Body of pancreas (tissue), 4 donors: ENCODE measurements at regions not wholly inside any gene's neighbourhood (a gene's known extent, or its start where the extent isn't known, plus 50 kb on each side); places are given as distances from the start of the nearest gene placed in this dataset.
"Not testable (repeated sequence)": the region's sequence is repeated elsewhere in the genome, so short reads cannot be mapped to it uniquely, and the experiment has no call there.

ENCODE experiments used
- ATAC-seq: fragments of 150-250 bp; one replicate; pipeline ENCODE4 v1.9.1; 2016
- DNase-seq, 4 donors: peaks; one replicate each; pipeline ENCODE4 v3.0.0-alpha.2; 2019
- H3K27ac ChIP-seq, 4 donors: fragments of 200-600 bp; sonication (generic); 1 replicate in 3 of 4; 2 replicates in 1 of 4; pipeline versions ENCODE4 v1.5.1 to v1.6.1; 2016 to 2019; ENCODE audit warnings: mild to moderate bottlenecking in 1 of 4, mixed read lengths in 1 of 4, moderate library complexity in 1 of 4
- H3K27me3 ChIP-seq, 2 donors: fragments of 200-600 bp; sonication (generic); one replicate each; pipeline ENCODE4 v1.6.0; 2016; ENCODE audit warnings: mild to moderate bottlenecking in 1 of 2
- H3K36me3 ChIP-seq, 2 donors: fragments of 200-600 bp; sonication (generic); replicated peaks in 1 of 2; 2 replicates each; pipeline ENCODE4 v1.5.1; 2016; ENCODE audit warnings: low read depth in 2 of 2; ENCODE audit not compliant: insufficient read depth in 1 of 2
- H3K4me1 ChIP-seq: fragments of 200-600 bp; sonication (generic); one replicate; pipeline ENCODE4 v1.6.0; 2016
- H3K4me3 ChIP-seq, 2 donors: fragments of 200-600 bp; sonication (generic); 1 replicate in 1 of 2; 2 replicates in 1 of 2; pipeline ENCODE4 v1.5.1; 2016 to 2019
- H3K9me3 ChIP-seq, 3 donors: fragments of 200-600 bp; sonication (generic); 1 replicate in 2 of 3; 2 replicates in 1 of 3; pipeline ENCODE4 v1.5.1; 2016
- CTCF ChIP-seq, 7 experiments: fragments of 450-650 bp in 4 of 7; fragments of 200-600 bp in 3 of 7; sonication (generic) in 3 of 7; IDR thresholded peaks; one replicate each; pipeline ENCODE4 v1.5.1; 2016 to 2019; ENCODE audit warnings: antibody characterized with exemption in 7 of 7
- POLR2A ChIP-seq, 3 donors: fragments of 450-650 bp; IDR thresholded peaks; one replicate each; pipeline ENCODE4 v1.6.1; 2016; ENCODE audit warnings: antibody characterized with exemption in 3 of 3, mild to moderate bottlenecking in 2 of 3
- WGBS, 2 donors: methylation state at CpG; one replicate each; pipeline ENCODE4 v1.1.5; 2017; 5-methylcytosine and 5-hydroxymethylcytosine counted together
- intact Hi-C: fragments of 100-400 bp; cut with DNase I; formaldehyde crosslinking; loops from one replicate; pipeline ENCODE4 v1.15.1; 2023

GRCh38 chr2:175806125-175806490 is 196.0 kb downstream of the LNPK start:
- Histone ChIP-seq H3K4me3 (no peak overlapping the region), H3K36me3 (no peaks in the 10 kb centered on the region), H3K27ac (no peak overlapping the region), H3K9me3 (no peaks in the 10 kb centered on the region), H3K27me3 (no peaks in the 10 kb centered on the region), H3K4me1 (no peaks in the 10 kb centered on the region)
- intact Hi-C loops, result no loop called here
- DNase-seq (no peak), ATAC-seq (no peak)
- 46 to 47% methylated on average over 5 of the region's 5 CpGs for WGBS, 2 donors
- TF ChIP-seq POLR2A (IDR thresholded peaks at IDR 0.05), result no peak
- TF ChIP-seq CTCF (IDR thresholded peaks at IDR 0.05), result no peak

- intact Hi-C loops, result no loop called here
- ATAC-seq (no peak), DNase-seq (no peak)
- Histone ChIP-seq H3K4me3 (no peak overlapping the region), H3K36me3 (no peaks in the 10 kb centered on the region), H3K4me1 (no peaks in the 10 kb centered on the region), H3K27ac (no peak overlapping the region), H3K27me3 (no peaks in the 10 kb centered on the region), H3K9me3 (no peaks in the 10 kb centered on the region)
- WGBS, 2 donors, result 58 to 64% methylated on average over 4 to 5 of the region's 5 CpGs
- TF ChIP-seq CTCF (IDR thresholded peaks at IDR 0.05) (no peak), POLR2A (IDR thresholded peaks at IDR 0.05) (no peak)
These were observed 196.5 kb downstream of the LNPK start for GRCh38 chr2:175805442-175806124.

GRCh38 chr2:175804122-175804521 is 197.9 kb downstream of the LNPK start:
- no peaks in the 10 kb centered on the region for H3K36me3 ChIP-seq
- TF ChIP-seq POLR2A (IDR thresholded peaks at IDR 0.05), result no peak
- intact Hi-C loops, result no loop called here
- no peak overlapping the region for H3K4me3 ChIP-seq
- WGBS, 2 donors, result 58 to 65% methylated on average over 5 of the region's 5 CpGs
- H3K27me3 ChIP-seq, result no peaks in the 10 kb centered on the region
- no peak overlapping the region for H3K27ac ChIP-seq
- ATAC-seq (no peak), DNase-seq (no peak)
- no peaks in the 10 kb centered on the region for H3K4me1 ChIP-seq
- no peaks in the 10 kb centered on the region for H3K9me3 ChIP-seq

- H3K9me3 ChIP-seq, DNase-seq, H3K4me3 ChIP-seq, intact Hi-C loops, ATAC-seq, H3K27ac ChIP-seq, H3K27me3 ChIP-seq, H3K36me3 ChIP-seq, H3K4me1 ChIP-seq: not testable (repeated sequence)
- 59 to 79% methylated on average over 2 of the region's 2 CpGs for WGBS, 2 donors
These were observed 205.6 kb downstream of the LNPK start for GRCh38 chr2:175796422-175796821.

GRCh38 chr2:175793648-175794047 is 208.4 kb downstream of the LNPK start:
- H3K27ac ChIP-seq, result no peak overlapping the region
- intact Hi-C loops, result no loop called here
- no peak for ATAC-seq
- no peaks in the 10 kb centered on the region for H3K27me3 ChIP-seq
- TF ChIP-seq CTCF (IDR thresholded peaks at IDR 0.05), result no peak
- no peak for TF ChIP-seq POLR2A (IDR thresholded peaks at IDR 0.05)
- 57 to 60% methylated on average over 3 of the region's 3 CpGs for WGBS, 2 donors
- no peak for DNase-seq
- no peak overlapping the region for H3K4me3 ChIP-seq
- no peaks in the 10 kb centered on the region for H3K36me3 ChIP-seq
- H3K9me3 ChIP-seq, result peaks cover 0 to 9% (median 0%) of the 10 kb centered on the region in 3 donors
- no peaks in the 10 kb centered on the region for H3K4me1 ChIP-seq

- intact Hi-C loops, result no loop called here
- Histone ChIP-seq H3K27ac (no peak overlapping the region), H3K36me3 (no peaks in the 10 kb centered on the region), H3K27me3 (no peaks in the 10 kb centered on the region), H3K4me1 (no peaks in the 10 kb centered on the region), H3K9me3 (peaks cover 0 to 9% (median 0%) of the 10 kb centered on the region in 3 donors), H3K4me3 (no peak overlapping the region)
- DNase-seq, result no peak
- no peak for TF ChIP-seq POLR2A (IDR thresholded peaks at IDR 0.05)
- no peak for TF ChIP-seq CTCF (IDR thresholded peaks at IDR 0.05)
- no peak for ATAC-seq
These were observed 209.2 kb downstream of the LNPK start for GRCh38 chr2:175792881-175793280.
